Neuronal stem cell (in vitro differentiated cells): ENCODE measurements at regions not wholly inside any gene's neighbourhood (a gene's known extent, or its start where the extent isn't known, plus 50 kb on each side); places are given as distances from the start of the nearest gene placed in this dataset.
"Not testable (repeated sequence)": the region's sequence is repeated elsewhere in the genome, so short reads cannot be mapped to it uniquely, and the experiment has no call there.

Experiments used
- DNase-seq: peaks from one replicate; pipeline ENCODE4 v3.0.0-alpha.2; 2013; ENCODE audit warnings: low spot score
- H2AFZ ChIP-seq: one replicate; pipeline ENCODE4 v1.6.1; 2013; ENCODE audit warnings: mild to moderate bottlenecking, low read length, inconsistent platforms
- H2AK5ac ChIP-seq: 2 replicates; pipeline ENCODE4 v1.6.1; 2013; ENCODE audit warnings: low read depth, mild to moderate bottlenecking, inconsistent platforms, low read length, moderate library complexity, mixed read lengths
- H2BK120ac ChIP-seq: 2 replicates; pipeline ENCODE4 v1.6.1; 2013; ENCODE audit warnings: low read depth, mild to moderate bottlenecking, inconsistent platforms, low read length, moderate library complexity, mixed read lengths
- H2BK12ac ChIP-seq: one replicate; pipeline ENCODE4 v1.6.1; 2013; ENCODE audit warnings: low read length, inconsistent platforms
- H2BK15ac ChIP-seq: 2 replicates; pipeline ENCODE4 v1.6.1; 2013; ENCODE audit warnings: mild to moderate bottlenecking, low read length, inconsistent platforms, mixed read lengths
- H2BK5ac ChIP-seq: one replicate; pipeline ENCODE4 v1.6.1; 2013; ENCODE audit warnings: inconsistent platforms, mild to moderate bottlenecking, low read length, moderate library complexity
- H3K14ac ChIP-seq: one replicate; pipeline ENCODE4 v1.6.1; 2013; ENCODE audit warnings: low read length, inconsistent platforms
- H3K18ac ChIP-seq: 2 replicates; pipeline ENCODE4 v1.6.1; 2013; ENCODE audit warnings: low read length, inconsistent platforms
- H3K23ac ChIP-seq: 2 replicates; pipeline ENCODE4 v1.6.1; 2013; ENCODE audit warnings: low read depth, mild to moderate bottlenecking, mixed read lengths, low read length, inconsistent platforms; ENCODE audit not compliant: poor library complexity
- H3K27ac ChIP-seq: replicated peaks from 3 replicates; pipeline ENCODE4 v1.5.1; 2013; ENCODE audit warnings: low read length, inconsistent platforms
- H3K27me3 ChIP-seq, 3 experiments: 2 replicates each; pipeline ENCODE4 v1.6.1; 2013; ENCODE audit warnings: low read length in 3 of 3, mild to moderate bottlenecking in 2 of 3, inconsistent platforms in 1 of 3, low read depth in 1 of 3, mixed read lengths in 1 of 3, moderate library complexity in 1 of 3; ENCODE audit not compliant: control insufficient read depth in 3 of 3, insufficient read depth in 3 of 3
- H3K36me3 ChIP-seq, 2 donors: replicated peaks in 1 of 2; 2 replicates each; pipeline ENCODE4 v1.6.1; 2013; ENCODE audit warnings: low read length in 2 of 2; ENCODE audit not compliant: control insufficient read depth in 2 of 2, insufficient read depth in 2 of 2
- H3K4ac ChIP-seq: 2 replicates; pipeline ENCODE4 v1.6.1; 2013; ENCODE audit warnings: inconsistent platforms, mild to moderate bottlenecking, low read length, moderate library complexity
- H3K4me1 ChIP-seq, 2 donors: 1 replicate in 1 of 2; 2 replicates in 1 of 2; pipeline ENCODE4 v1.6.1; 2013; ENCODE audit warnings: low read length in 2 of 2, low read depth in 1 of 2; ENCODE audit not compliant: control insufficient read depth in 2 of 2, insufficient read depth in 1 of 2
- H3K4me2 ChIP-seq: one replicate; pipeline ENCODE4 v1.6.1; 2013; ENCODE audit warnings: mild to moderate bottlenecking, low read length, inconsistent platforms; ENCODE audit not compliant: insufficient read depth, poor library complexity, severe bottlenecking
- H3K4me3 ChIP-seq, 2 donors: 2 replicates each; pipeline ENCODE4 v1.5.1; 2013; ENCODE audit warnings: low read length in 2 of 2, mild to moderate bottlenecking in 2 of 2, inconsistent platforms in 1 of 2, moderate library complexity in 1 of 2
- H3K79me1 ChIP-seq: one replicate; pipeline ENCODE4 v1.6.1; 2013; ENCODE audit warnings: low read depth, mild to moderate bottlenecking, inconsistent platforms, low read length, moderate library complexity
- H3K9ac ChIP-seq: one replicate; pipeline ENCODE4 v1.6.1; 2013; ENCODE audit warnings: mild to moderate bottlenecking, low read depth, low read length, inconsistent platforms; ENCODE audit not compliant: poor library complexity
- H3K9me3 ChIP-seq, 2 donors: replicated peaks in 1 of 2; 2 replicates each; pipeline versions ENCODE3 to v1.6.1; 2013; ENCODE audit warnings: low read length in 2 of 2, mild to moderate bottlenecking in 2 of 2, inconsistent platforms in 1 of 2, low read depth in 1 of 2, mixed read lengths in 1 of 2, moderate library complexity in 1 of 2; ENCODE audit not compliant: control insufficient read depth in 2 of 2, insufficient read depth in 1 of 2
- H4K8ac ChIP-seq: one replicate; pipeline ENCODE4 v1.6.1; 2013; ENCODE audit warnings: low read depth, mild to moderate bottlenecking, inconsistent platforms, low read length, moderate library complexity
- H4K91ac ChIP-seq: one replicate; pipeline ENCODE4 v1.6.1; 2013; ENCODE audit warnings: low read length, low read depth, mild to moderate bottlenecking, inconsistent platforms; ENCODE audit not compliant: poor library complexity
- WGBS, 2 donors: extraction: QIAGEN DNeasy Blood & Tissue Kit; methylation state at CpG; one replicate each; pipeline ENCODE4 v1.1.7; 2013; ENCODE audit warnings: missing lambda C conversion rate in 2 of 2, mixed read lengths in 1 of 2; ENCODE audit not compliant: insufficient read length in 2 of 2, insufficient replicate concordance in 1 of 2; ENCODE audit errors: extremely low coverage in 2 of 2; 5-methylcytosine and 5-hydroxymethylcytosine counted together

- no peak overlapping the region for H2BK5ac ChIP-seq
- no peaks in the 10 kb centered on the region for H3K9me3 ChIP-seq
- H2BK120ac ChIP-seq, result no peak overlapping the region
- no peak overlapping the region for H3K4me3 ChIP-seq
- no peak overlapping the region for H3K9ac ChIP-seq
- no peak overlapping the region for H3K4me2 ChIP-seq
- H3K27me3 ChIP-seq, result no peaks in the 10 kb centered on the region
- H2AFZ ChIP-seq, result no peak overlapping the region
- DNase-seq, result no peak
- H2AK5ac ChIP-seq, result no peak overlapping the region
- H2BK15ac ChIP-seq, result no peak overlapping the region
- no peak overlapping the region for H2BK12ac ChIP-seq
- H3K79me1 ChIP-seq, result no peaks in the 10 kb centered on the region
- H3K18ac ChIP-seq, result no peak overlapping the region
- no peaks in the 10 kb centered on the region for H3K36me3 ChIP-seq
- H4K91ac ChIP-seq, result no peak overlapping the region
- WGBS, 2 donors, result no CpG with 5 or more reads among the region's 5 CpGs
- no peak overlapping the region for H3K4ac ChIP-seq
- no peak overlapping the region for H3K27ac ChIP-seq
- peaks cover 0 to 4% of the 10 kb centered on the region in 2 donors for H3K4me1 ChIP-seq
- no peak overlapping the region for H3K23ac ChIP-seq
- no peak overlapping the region for H3K14ac ChIP-seq
- no peak overlapping the region for H4K8ac ChIP-seq
Observed at GRCh38 chr7:96921231-96921630, 84.1 kb upstream of the DLX6 start.

- no peak overlapping the region for H2BK5ac ChIP-seq
- no peaks in the 10 kb centered on the region for H3K79me1 ChIP-seq
- H2BK15ac ChIP-seq, result no peak overlapping the region
- no peaks in the 10 kb centered on the region for H3K27me3 ChIP-seq
- H2BK120ac ChIP-seq, result no peak overlapping the region
- H3K14ac ChIP-seq, result no peak overlapping the region
- H3K4me1 ChIP-seq, result peaks cover 0 to 4% of the 10 kb centered on the region in 2 donors
- H3K9ac ChIP-seq, result no peak overlapping the region
- no peaks in the 10 kb centered on the region for H3K36me3 ChIP-seq
- no peak overlapping the region for H2AK5ac ChIP-seq
- H3K4me3 ChIP-seq, result no peak overlapping the region
- H3K9me3 ChIP-seq, result no peaks in the 10 kb centered on the region
- H3K27ac ChIP-seq, result no peak overlapping the region
- DNase-seq, result no peak
- no peak overlapping the region for H2BK12ac ChIP-seq
- no peak overlapping the region for H3K18ac ChIP-seq
- no peak overlapping the region for H3K4ac ChIP-seq
- no CpG with 5 or more reads among the region's 3 CpGs for WGBS, 2 donors
- H4K91ac ChIP-seq, result no peak overlapping the region
- H3K23ac ChIP-seq, result no peak overlapping the region
- no peak overlapping the region for H4K8ac ChIP-seq
- no peak overlapping the region for H3K4me2 ChIP-seq
- no peak overlapping the region for H2AFZ ChIP-seq
Observed at GRCh38 chr7:96921771-96922170, 83.6 kb upstream of the DLX6 start.

- H3K14ac ChIP-seq, H2AK5ac ChIP-seq: not testable (repeated sequence)
Observed at GRCh38 chr7:96923345-96923744, 82.0 kb upstream of the DLX6 start.

GRCh38 chr7:96927131-96927530 lies 78.2 kb upstream of the DLX6 start:
- Histone ChIP-seq H3K4me3 (no peak overlapping the region), H3K9me3 (no peaks in the 10 kb centered on the region), H3K79me1 (no peaks in the 10 kb centered on the region), H3K9ac (no peak overlapping the region), H2BK5ac (no peak overlapping the region), H2AFZ (no peak overlapping the region), H3K4me1 (no peaks in the 10 kb centered on the region), H3K4me2 (no peak overlapping the region), H3K4ac (no peak overlapping the region), H3K23ac (no peak overlapping the region), H3K18ac (no peak overlapping the region), H2BK12ac (no peak overlapping the region), H4K8ac (no peak overlapping the region), H4K91ac (no peak overlapping the region), H3K14ac (no peak overlapping the region), H3K36me3 (no peaks in the 10 kb centered on the region), H2BK15ac (no peak overlapping the region), H3K27ac (no peak overlapping the region), H3K27me3 (no peaks in the 10 kb centered on the region), H2AK5ac (no peak overlapping the region), H2BK120ac (no peak overlapping the region)
- WGBS, 2 donors, result no CpG with 5 or more reads among the region's 5 CpGs
- no peak for DNase-seq

More at GRCh38 chr7:96923345-96923744, 82.0 kb upstream of the DLX6 start:
- not testable (repeated sequence) for H2BK15ac ChIP-seq, H2BK5ac ChIP-seq, H3K27me3 ChIP-seq, H3K23ac ChIP-seq, H2BK120ac ChIP-seq, DNase-seq, H3K4me2 ChIP-seq, H4K8ac ChIP-seq, H3K27ac ChIP-seq, H3K4me1 ChIP-seq, H3K36me3 ChIP-seq, H3K4ac ChIP-seq, H3K79me1 ChIP-seq, H3K9ac ChIP-seq, H2AFZ ChIP-seq, H4K91ac ChIP-seq, H3K4me3 ChIP-seq, H3K9me3 ChIP-seq, H3K18ac ChIP-seq, H2BK12ac ChIP-seq
